Activated CD8-positive, alpha-beta memory T cell treated with anti-CD3 and anti-CD28 coated beads, Interleukin-2, amount 10 ng/mL, durations not matched to agents 7 days and 5 days (primary cell): ENCODE measurements at regions not wholly inside any gene's neighbourhood (a gene's known extent, or its start where the extent isn't known, plus 50 kb on each side); places are given as distances from the start of the nearest gene placed in this dataset.
A peak's percentile ranks its signal among the peaks of the same experiment; 100 is the strongest.
"Not testable (repeated sequence)": the region's sequence is repeated elsewhere in the genome, so short reads cannot be mapped to it uniquely, and the experiment has no call there.

ENCODE experiments used
- ATAC-seq: fragments of 150-1000 bp; cut with Tn5 transposase; one replicate; pipeline ENCODE4 v1.10.0; 2021; ENCODE audit warnings: moderate library complexity
- CTCF ChIA-PET: fragments of 350-600 bp; sonication (Branson Sonifier 250); formaldehyde crosslinking; loops from one replicate; lab custom pipeline; 2021; ENCODE audit warnings: antibody characterized with exemption; lab: Charles Lee
- DNase-seq: peaks from one replicate; pipeline ENCODE4 v3.0.0-alpha.2; 2020
- H3K27ac Mint-ChIP-seq: one replicate; pipeline ENCODE4 v1.8.0; 2021; ENCODE audit warnings: mild to moderate bottlenecking, mixed read lengths
- H3K27me3 Mint-ChIP-seq: one replicate; pipeline ENCODE4 v1.8.0; 2021; ENCODE audit warnings: mixed read lengths
- H3K36me3 Mint-ChIP-seq: one replicate; pipeline ENCODE4 v1.8.0; 2021; ENCODE audit warnings: mild to moderate bottlenecking, mixed read lengths
- H3K4me1 Mint-ChIP-seq: one replicate; pipeline ENCODE4 v1.8.0; 2021; ENCODE audit warnings: mixed read lengths
- H3K4me3 Mint-ChIP-seq: one replicate; pipeline ENCODE4 v1.8.0; 2021; ENCODE audit warnings: mild to moderate bottlenecking, moderate library complexity, mixed read lengths
- H3K9me3 Mint-ChIP-seq: one replicate; pipeline ENCODE4 v1.8.0; 2022; ENCODE audit warnings: low read depth, mixed read lengths

GRCh38 chr2:20499387-20499786 lies 52.5 kb downstream of the RHOB start:
- H3K9me3 Mint-ChIP-seq: no peaks in the 10 kb centered on the region
- ATAC-seq (no peak), DNase-seq (no peak)
- peaks cover 1% of the 10 kb centered on the region for H3K4me1 Mint-ChIP-seq
- H3K4me3 Mint-ChIP-seq: no peak overlapping the region
- H3K27ac Mint-ChIP-seq: no peak overlapping the region
- peaks cover 30% of the 10 kb centered on the region for H3K27me3 Mint-ChIP-seq
- CTCF ChIA-PET: no interaction called here
- no peaks in the 10 kb centered on the region for H3K36me3 Mint-ChIP-seq

- H3K9me3 Mint-ChIP-seq: no peaks in the 10 kb centered on the region
- peaks cover 10% of the 10 kb centered on the region for H3K4me1 Mint-ChIP-seq
- CTCF ChIA-PET: no interaction called here
- DNase-seq: no peak
- ATAC-seq: no peak
- H3K36me3 Mint-ChIP-seq: no peaks in the 10 kb centered on the region
- peaks cover 36% of the 10 kb centered on the region for H3K27me3 Mint-ChIP-seq
- H3K4me3 Mint-ChIP-seq: no peak overlapping the region
- H3K27ac Mint-ChIP-seq: no peak overlapping the region
Measured at GRCh38 chr2:20501974-20502373, 55.1 kb downstream of the RHOB start.

DNA sequence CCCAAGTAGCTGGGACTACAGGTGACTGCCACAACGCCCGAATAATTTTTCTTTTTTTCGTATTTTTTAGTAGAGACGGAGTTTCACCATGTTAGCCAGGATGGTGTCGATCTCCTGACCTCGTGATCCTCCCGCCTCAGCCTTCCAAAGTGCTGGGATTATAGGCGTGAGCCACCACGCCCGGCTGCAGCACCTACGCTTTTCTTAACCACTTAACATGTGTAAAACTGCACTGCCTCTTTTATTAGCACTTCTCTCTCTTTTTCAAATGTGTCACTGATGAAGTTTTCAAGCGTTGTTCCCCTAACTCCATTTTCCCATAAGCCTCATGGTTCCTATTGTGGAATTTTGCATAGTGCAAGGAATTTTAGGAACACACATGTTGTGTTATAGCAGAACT lies 55.6 kb downstream of the RHOB start:
- H3K9me3 Mint-ChIP-seq, DNase-seq, CTCF ChIA-PET, H3K4me3 Mint-ChIP-seq, H3K27ac Mint-ChIP-seq, ATAC-seq, H3K36me3 Mint-ChIP-seq: not testable (repeated sequence)
- Mint-ChIP-seq H3K4me1 (peaks cover 15% of the 10 kb centered on the region), H3K27me3 (peaks cover 36% of the 10 kb centered on the region)

DNA sequence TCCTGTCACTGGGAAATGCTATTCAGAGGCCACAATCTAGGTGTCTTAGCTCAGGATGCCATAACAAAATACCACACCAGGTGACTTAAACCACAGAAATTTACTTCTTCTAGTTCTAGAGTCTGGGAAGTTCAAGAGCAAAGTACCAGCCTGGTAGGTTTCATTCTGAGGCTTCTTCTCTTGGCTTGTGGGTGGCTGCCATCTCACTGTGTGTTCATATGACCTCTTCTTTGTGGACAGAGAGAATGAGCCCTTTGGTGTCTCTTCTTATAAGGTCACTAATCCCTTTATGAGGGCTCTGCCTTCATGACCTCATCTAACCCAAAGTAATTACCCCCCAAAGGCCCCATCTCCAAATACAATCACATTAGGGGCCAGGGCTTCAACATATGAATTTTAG lies 57.3 kb downstream of the RHOB start:
- CTCF ChIA-PET: no interaction called here
- Mint-ChIP-seq H3K27ac (no peak overlapping the region), H3K4me1 (peaks cover 20% of the 10 kb centered on the region), H3K27me3 (peaks cover 33% of the 10 kb centered on the region), H3K36me3 (peaks cover 1% of the 10 kb centered on the region), H3K9me3 (no peaks in the 10 kb centered on the region), H3K4me3 (no peak overlapping the region)
- ATAC-seq (peak; percentile 45), DNase-seq (no peak)

DNA sequence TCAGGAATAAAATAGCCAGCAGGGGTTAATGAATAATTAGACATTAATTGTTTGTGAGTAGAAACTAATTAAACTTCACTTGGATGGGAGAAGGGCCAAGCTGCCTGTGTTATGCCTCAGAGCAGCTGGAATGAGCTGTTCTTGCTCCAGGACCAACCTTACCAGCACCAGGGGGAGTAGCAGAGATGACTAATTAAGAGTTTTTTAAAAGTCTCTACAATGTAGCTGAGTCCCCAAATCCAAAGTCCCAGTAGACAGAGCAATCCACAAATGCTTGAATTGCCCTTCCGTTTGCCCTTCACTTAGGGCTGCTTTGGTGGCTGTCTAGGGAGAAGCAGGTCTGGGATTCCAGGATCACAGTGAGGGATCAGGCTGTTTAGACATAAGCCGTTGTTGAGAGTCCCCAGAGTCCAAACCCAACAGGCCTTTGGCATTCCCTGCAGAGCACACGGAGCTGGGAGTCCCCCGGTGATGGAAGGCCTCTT lies 59.4 kb downstream of the RHOB start:
- ATAC-seq (no peak), DNase-seq (no peak)
- Mint-ChIP-seq H3K4me1 (peaks cover 20% of the 10 kb centered on the region), H3K9me3 (no peaks in the 10 kb centered on the region), H3K36me3 (peaks cover 1% of the 10 kb centered on the region), H3K27ac (no peak overlapping the region), H3K27me3 (peaks cover 21% of the 10 kb centered on the region), H3K4me3 (no peak overlapping the region)
- CTCF ChIA-PET: interaction anchor here (1.8 kb wide), 1 partner anchor 70 kb away, joined by 4 read pairs; no protein-coding TSS in a partner anchor

GRCh38 chr2:20507166-20507692 lies 60.4 kb downstream of the RHOB start:
- Mint-ChIP-seq H3K4me1 (peaks cover 20% of the 10 kb centered on the region), H3K27me3 (peaks cover 15% of the 10 kb centered on the region), H3K27ac (peak overlapping the region; percentile 61), H3K4me3 (no peak overlapping the region), H3K36me3 (peaks cover 1% of the 10 kb centered on the region), H3K9me3 (no peaks in the 10 kb centered on the region)
- CTCF ChIA-PET: interaction anchor here (1.8 kb wide), 1 partner anchor 69 kb away, joined by 4 read pairs; no protein-coding TSS in a partner anchor
- DNase-seq (peak; percentile 79), ATAC-seq (peak; percentile 91)

- Mint-ChIP-seq H3K27ac (no peak overlapping the region), H3K4me3 (no peak overlapping the region), H3K4me1 (peaks cover 20% of the 10 kb centered on the region), H3K36me3 (peaks cover 1% of the 10 kb centered on the region), H3K9me3 (no peaks in the 10 kb centered on the region), H3K27me3 (peaks cover 11% of the 10 kb centered on the region)
- no peak for ATAC-seq
- CTCF ChIA-PET: no interaction called here
- DNase-seq: no peak
Measured at GRCh38 chr2:20507711-20508110, 60.8 kb downstream of the RHOB start.

DNA sequence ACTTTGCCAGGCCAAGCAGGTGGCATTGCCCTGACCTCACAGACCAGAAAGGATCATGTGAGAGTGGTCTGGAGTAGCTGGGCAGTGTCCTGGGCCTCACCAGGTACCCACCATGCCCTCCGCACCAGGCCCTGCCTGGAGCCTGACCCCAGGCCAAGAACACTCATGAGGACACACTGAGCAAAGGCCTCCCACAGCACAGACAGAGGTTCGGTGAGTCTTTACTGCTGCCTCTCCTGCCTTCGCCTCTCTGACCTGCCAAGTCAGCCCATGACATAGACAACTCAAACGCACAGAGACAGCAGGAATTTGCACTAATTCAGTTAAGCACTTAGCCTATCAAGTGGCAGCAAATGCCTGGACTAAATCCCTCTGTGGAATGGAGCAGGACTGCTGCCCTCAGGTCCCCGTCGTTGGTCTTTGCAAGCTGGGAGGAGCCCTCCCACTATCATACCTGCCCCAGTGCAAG lies 62.5 kb downstream of the RHOB start:
- H3K9me3 Mint-ChIP-seq: no peaks in the 10 kb centered on the region
- H3K36me3 Mint-ChIP-seq: peaks cover 1% of the 10 kb centered on the region
- H3K27ac Mint-ChIP-seq: no peak overlapping the region
- DNase-seq (no peak), ATAC-seq (no peak)
- H3K4me3 Mint-ChIP-seq: no peak overlapping the region
- H3K27me3 Mint-ChIP-seq: peaks cover 9% of the 10 kb centered on the region
- CTCF ChIA-PET: interaction anchor here (1.2 kb wide), 1 partner anchor 40 kb away, joined by 3 read pairs; no protein-coding TSS in a partner anchor
- H3K4me1 Mint-ChIP-seq: peaks cover 19% of the 10 kb centered on the region

DNA sequence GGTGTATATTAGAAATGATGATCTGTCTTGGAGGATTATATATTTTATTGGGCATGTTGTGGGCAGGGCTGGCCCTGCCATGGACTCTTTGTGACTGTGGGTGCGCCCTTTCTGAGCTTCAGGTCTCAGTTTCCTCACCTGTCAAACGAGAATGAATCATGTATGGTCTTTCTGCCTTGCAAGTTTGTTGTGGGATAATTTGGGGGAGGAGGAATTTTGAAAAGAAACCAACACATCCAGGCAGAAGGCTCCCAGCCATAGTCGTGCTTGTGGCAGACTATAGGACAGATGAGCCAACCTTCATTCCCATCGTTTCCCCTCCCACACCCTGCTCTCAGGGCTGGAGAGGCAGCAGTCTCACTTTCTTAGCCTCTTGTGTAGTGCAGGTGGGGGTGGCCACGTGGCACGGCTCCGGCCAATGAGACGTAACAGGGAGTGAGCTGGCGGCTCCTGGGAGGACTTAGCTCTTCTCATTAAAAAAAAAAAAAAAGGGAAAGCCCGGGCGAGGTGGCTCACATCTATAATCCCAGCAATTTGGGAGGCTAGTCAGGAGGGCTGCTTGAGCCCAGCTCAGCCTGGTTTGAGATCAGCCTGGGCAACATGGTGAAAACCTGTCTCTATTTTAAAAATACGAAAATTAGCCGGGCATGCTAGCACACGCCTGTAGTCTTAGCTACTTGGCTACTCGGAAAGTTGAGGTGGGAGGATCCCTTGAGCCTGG lies 63.1 kb downstream of the RHOB start:
- CTCF ChIA-PET: interaction anchor here (1.2 kb wide), 1 partner anchor 39 kb away, joined by 3 read pairs; no protein-coding TSS in a partner anchor
- ATAC-seq: no peak
- no peaks in the 10 kb centered on the region for H3K9me3 Mint-ChIP-seq
- no peak overlapping the region for H3K27ac Mint-ChIP-seq
- DNase-seq: no peak
- H3K27me3 Mint-ChIP-seq: peaks cover 5% of the 10 kb centered on the region
- H3K4me1 Mint-ChIP-seq: peaks cover 16% of the 10 kb centered on the region
- H3K4me3 Mint-ChIP-seq: no peak overlapping the region
- H3K36me3 Mint-ChIP-seq: peaks cover 4% of the 10 kb centered on the region

- Mint-ChIP-seq H3K4me1 (peaks cover 24% of the 10 kb centered on the region), H3K27ac (no peak overlapping the region), H3K4me3 (no peak overlapping the region), H3K36me3 (peaks cover 4% of the 10 kb centered on the region), H3K27me3 (peaks cover 9% of the 10 kb centered on the region), H3K9me3 (peaks cover 5% of the 10 kb centered on the region)
- DNase-seq: no peak
- CTCF ChIA-PET: no interaction called here
- ATAC-seq: no peak
Measured at GRCh38 chr2:20511130-20511529, 64.3 kb downstream of the RHOB start.

DNA sequence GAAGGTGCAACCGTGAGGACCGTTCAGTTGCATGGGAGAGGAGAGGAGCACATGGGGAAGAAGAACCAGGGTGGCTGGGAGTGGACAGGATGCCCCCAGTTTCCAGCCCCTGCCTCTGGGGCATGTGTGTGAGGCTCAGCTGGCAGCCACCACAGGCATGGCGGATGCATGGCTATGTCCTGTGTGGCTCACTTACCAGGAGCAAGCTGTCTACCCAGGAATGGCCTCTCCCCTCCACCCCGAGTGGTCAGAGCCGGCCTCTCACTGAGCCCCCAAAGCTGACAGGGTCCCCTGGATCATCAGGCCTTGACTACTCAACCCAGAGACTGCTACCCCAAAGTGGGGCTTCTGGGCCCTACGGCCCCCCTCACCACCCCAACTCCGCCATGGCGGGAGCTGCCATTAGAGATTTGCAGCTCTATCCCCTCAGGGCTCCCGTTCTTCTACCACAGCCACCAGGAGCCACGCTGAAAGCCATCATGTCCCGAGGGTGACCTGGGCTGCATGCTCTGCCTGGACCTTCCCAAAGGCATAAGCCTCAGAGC lies 65.3 kb downstream of the RHOB start:
- Mint-ChIP-seq H3K4me1 (peaks cover 25% of the 10 kb centered on the region), H3K36me3 (peaks cover 3% of the 10 kb centered on the region), H3K27me3 (peaks cover 9% of the 10 kb centered on the region), H3K4me3 (no peak overlapping the region), H3K27ac (no peak overlapping the region), H3K9me3 (peaks cover 5% of the 10 kb centered on the region)
- CTCF ChIA-PET: no interaction called here
- DNase-seq: no peak
- no peak for ATAC-seq

GRCh38 chr2:20513946-20514345 lies 67.1 kb downstream of the RHOB start:
- no peak overlapping the region for H3K27ac Mint-ChIP-seq
- peaks cover 6% of the 10 kb centered on the region for H3K36me3 Mint-ChIP-seq
- DNase-seq (no peak), ATAC-seq (no peak)
- H3K4me3 Mint-ChIP-seq: no peak overlapping the region
- peaks cover 21% of the 10 kb centered on the region for H3K4me1 Mint-ChIP-seq
- CTCF ChIA-PET: no interaction called here
- peaks cover 5% of the 10 kb centered on the region for H3K9me3 Mint-ChIP-seq
- peaks cover 9% of the 10 kb centered on the region for H3K27me3 Mint-ChIP-seq

GRCh38 chr2:20514596-20515269 lies 67.9 kb downstream of the RHOB start:
- DNase-seq (no peak), ATAC-seq (no peak)
- Mint-ChIP-seq H3K9me3 (peaks cover 5% of the 10 kb centered on the region), H3K36me3 (peaks cover 6% of the 10 kb centered on the region), H3K4me3 (no peak overlapping the region), H3K27me3 (peaks cover 10% of the 10 kb centered on the region), H3K4me1 (peaks cover 21% of the 10 kb centered on the region), H3K27ac (no peak overlapping the region)
- CTCF ChIA-PET: no interaction called here
